Coronary artery (tissue), 2 donors: ENCODE measurements at regions not wholly inside any gene's neighbourhood (a gene's known extent, or its start where the extent isn't known, plus 50 kb on each side); places are given as distances from the start of the nearest gene placed in this dataset.

Experiments
- DNase-seq: peaks from one replicate; pipeline ENCODE4 v3.0.0-alpha.2; 2017; ENCODE audit warnings: low spot score
- H3K27ac ChIP-seq, 2 donors: fragments of 200-600 bp; sonication (generic); one replicate each; pipeline ENCODE4 v1.5.1; 2016 to 2019
- H3K4me3 ChIP-seq: fragments of 200-600 bp; sonication (generic); 2 replicates; pipeline ENCODE4 v1.5.1; 2016; ENCODE audit warnings: mild to moderate bottlenecking, moderate library complexity
- CTCF ChIP-seq: fragments of 200-600 bp; sonication (generic); IDR thresholded peaks from one replicate; pipeline ENCODE4 v1.5.1; 2019; ENCODE audit warnings: antibody characterized with exemption

GRCh38 chr10:10133281-10133680, 884.4 kb upstream of the CELF2 start:
- H3K4me3 ChIP-seq, result no peak overlapping the region
- no peak for TF ChIP-seq CTCF
- DNase-seq, result no peak
- H3K27ac ChIP-seq, result no peak overlapping the region

- Histone ChIP-seq H3K27ac (no peak overlapping the region), H3K4me3 (no peak overlapping the region)
- no peak for TF ChIP-seq CTCF
- no peak for DNase-seq
Measured at GRCh38 chr10:10138685-10139084, 879.0 kb upstream of the CELF2 start.

- DNase-seq, result no peak
- no peak overlapping the region for H3K27ac ChIP-seq
- no peak for TF ChIP-seq CTCF
Measured at GRCh38 chr10:10141782-10142382, 875.8 kb upstream of the CELF2 start.

GRCh38 chr10:10146604-10147003, 871.1 kb upstream of the CELF2 start:
- DNase-seq, result no peak
- no peak overlapping the region for H3K4me3 ChIP-seq
- no peak for TF ChIP-seq CTCF
- no peak overlapping the region for H3K27ac ChIP-seq

More at GRCh38 chr10:10141782-10142382, 875.8 kb upstream of the CELF2 start:
- no peak overlapping the region for H3K4me3 ChIP-seq

GRCh38 chr10:10149899-10150298, 867.8 kb upstream of the CELF2 start:
- no peak for TF ChIP-seq CTCF
- Histone ChIP-seq H3K27ac (no peak overlapping the region), H3K4me3 (no peak overlapping the region)
- no peak for DNase-seq

GRCh38 chr10:10156917-10157600, 860.6 kb upstream of the CELF2 start:
- Histone ChIP-seq H3K27ac (no peak overlapping the region), H3K4me3 (no peak overlapping the region)
- TF ChIP-seq CTCF, result no peak
- no peak for DNase-seq

GRCh38 chr10:10160821-10161312, 856.8 kb upstream of the CELF2 start:
- H3K4me3 ChIP-seq, result no peak overlapping the region
- DNase-seq, result no peak
- no peak for TF ChIP-seq CTCF

More at GRCh38 chr10:10160821-10161312, 856.8 kb upstream of the CELF2 start:
- no peak overlapping the region for H3K27ac ChIP-seq
